T-helper 17 cell (primary cell): ENCODE measurements at regions not wholly inside any gene's neighbourhood (a gene's known extent, or its start where the extent isn't known, plus 50 kb on each side); places are given as distances from the start of the nearest gene placed in this dataset.

ENCODE experiments used
- ATAC-seq: fragments of 150-1000 bp; cut with Tn5 transposase; 2 replicates; pipeline ENCODE4 v1.10.0; 2021; ENCODE audit warnings: mild to moderate bottlenecking, moderate library complexity
- DNase-seq, 3 donors: peaks; one replicate each; pipeline versions ENCODE4 v3.0.0 to v3.0.0-alpha.2; 2020 to 2021
- H3K9me3 ChIP-seq: one replicate; pipeline ENCODE4 v1.7.0; 2013; ENCODE audit warnings: low read length, mild to moderate bottlenecking; ENCODE audit not compliant: control insufficient read depth, poor library complexity, severe bottlenecking
- H3K27ac Mint-ChIP-seq: one replicate; pipeline ENCODE4 v1.8.0; 2022; ENCODE audit warnings: mild to moderate bottlenecking, moderate library complexity, mixed read lengths
- H3K27me3 Mint-ChIP-seq: one replicate; pipeline ENCODE4 v1.8.0; 2022; ENCODE audit warnings: mixed read lengths
- H3K36me3 Mint-ChIP-seq: one replicate; pipeline ENCODE4 v1.8.0; 2022; ENCODE audit warnings: low read depth, mixed read lengths
- H3K4me1 Mint-ChIP-seq: one replicate; pipeline ENCODE4 v1.8.0; 2022; ENCODE audit warnings: mild to moderate bottlenecking, mixed read lengths
- H3K4me3 Mint-ChIP-seq: one replicate; pipeline ENCODE4 v1.8.0; 2022; ENCODE audit warnings: mild to moderate bottlenecking, moderate library complexity, mixed read lengths

- no peaks in the 10 kb centered on the region for H3K9me3 ChIP-seq
- Mint-ChIP-seq H3K36me3 (no peaks in the 10 kb centered on the region), H3K4me3 (no peak overlapping the region), H3K27me3 (peaks cover 5% of the 10 kb centered on the region), H3K27ac (no peak overlapping the region), H3K4me1 (peaks cover 6% of the 10 kb centered on the region)
- no peak for DNase-seq
- ATAC-seq = no peak
These were observed 52.0 kb downstream of the MAGEF1 start for GRCh38 chr3:184659797-184660301.

DNA sequence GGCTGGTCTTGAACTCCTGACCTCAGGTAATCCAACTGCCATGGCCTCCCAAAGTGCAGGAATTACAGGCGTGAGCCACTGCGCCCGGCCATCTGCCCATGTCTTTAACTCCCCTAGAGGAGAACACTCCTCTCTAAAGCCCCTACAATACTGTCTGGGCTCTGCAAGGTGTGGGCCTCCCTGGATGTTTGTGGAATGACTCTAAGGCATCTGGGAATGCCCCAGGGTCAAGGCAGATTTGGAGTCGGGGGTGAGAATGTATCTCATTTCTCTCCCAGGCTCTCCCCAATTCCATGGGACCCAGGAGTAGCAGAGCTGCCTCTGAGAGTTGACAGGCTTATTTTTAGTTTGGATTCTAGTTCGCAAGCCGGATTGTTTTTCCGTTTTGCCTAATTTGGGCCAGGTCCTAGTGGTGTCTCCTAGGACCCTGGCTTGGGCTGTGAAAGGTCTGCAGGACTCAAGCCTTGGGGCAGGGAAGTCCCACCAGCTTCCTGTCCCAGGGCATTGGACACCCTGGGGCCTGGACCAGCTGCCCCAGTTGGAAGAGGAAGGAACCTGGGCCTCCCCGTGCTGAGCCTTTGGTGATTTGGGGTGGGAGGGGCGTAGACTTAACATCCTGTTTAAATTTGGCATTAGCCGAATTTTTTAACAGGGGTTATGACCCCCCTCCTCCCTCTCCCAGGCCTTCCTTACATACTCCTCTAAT, 53.5 kb downstream of the MAGEF1 start:
- H3K4me3 Mint-ChIP-seq = peak overlapping the region; percentile 57
- peaks cover under 1% of the 10 kb centered on the region for H3K27me3 Mint-ChIP-seq
- peaks cover 6% of the 10 kb centered on the region for H3K4me1 Mint-ChIP-seq
- H3K9me3 ChIP-seq = no peaks in the 10 kb centered on the region
- DNase-seq = no peak
- no peak overlapping the region for H3K27ac Mint-ChIP-seq
- H3K36me3 Mint-ChIP-seq = no peaks in the 10 kb centered on the region
- ATAC-seq = no peak

GRCh38 chr3:184656829-184657681, 54.8 kb downstream of the MAGEF1 start:
- H3K4me1 Mint-ChIP-seq = peaks cover 9% of the 10 kb centered on the region
- DNase-seq = no peak
- H3K9me3 ChIP-seq = no peaks in the 10 kb centered on the region
- no peaks in the 10 kb centered on the region for H3K27me3 Mint-ChIP-seq
- no peak overlapping the region for H3K4me3 Mint-ChIP-seq
- ATAC-seq = no peak
- peak overlapping the region; percentile 70 for H3K27ac Mint-ChIP-seq
- no peaks in the 10 kb centered on the region for H3K36me3 Mint-ChIP-seq

GRCh38 chr3:184656458-184656828, 55.4 kb downstream of the MAGEF1 start:
- Mint-ChIP-seq H3K27me3 (no peaks in the 10 kb centered on the region), H3K4me3 (no peak overlapping the region), H3K27ac (no peak overlapping the region), H3K36me3 (no peaks in the 10 kb centered on the region), H3K4me1 (peaks cover 12% of the 10 kb centered on the region)
- ATAC-seq (no peak), DNase-seq (no peak)
- no peaks in the 10 kb centered on the region for H3K9me3 ChIP-seq

DNA sequence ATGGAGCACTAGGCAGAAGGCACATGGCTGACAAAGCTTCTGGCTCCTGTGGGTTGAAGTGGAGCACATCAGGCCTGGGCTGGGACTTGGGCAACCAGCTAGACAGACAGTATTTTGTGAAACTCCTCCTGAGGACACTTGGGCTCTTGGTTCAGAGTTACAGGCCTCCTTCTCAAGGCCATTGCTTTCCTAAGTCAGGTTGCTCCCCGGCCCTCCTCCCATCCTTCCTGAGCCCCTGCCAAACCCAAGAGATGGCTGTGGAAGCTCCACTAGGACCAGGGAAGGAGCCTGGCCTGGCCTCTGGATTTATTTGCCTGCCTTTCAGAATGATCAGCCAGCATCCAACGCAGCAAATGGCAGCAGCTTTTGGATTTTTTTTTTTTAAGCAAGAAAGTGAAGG, 56.3 kb downstream of the MAGEF1 start:
- Mint-ChIP-seq H3K4me3 (no peak overlapping the region), H3K27ac (no peak overlapping the region), H3K4me1 (peaks cover 12% of the 10 kb centered on the region), H3K27me3 (no peaks in the 10 kb centered on the region), H3K36me3 (no peaks in the 10 kb centered on the region)
- no peak for DNase-seq
- no peak for ATAC-seq
- H3K9me3 ChIP-seq = no peaks in the 10 kb centered on the region

- no peak overlapping the region for H3K4me3 Mint-ChIP-seq
- H3K27me3 Mint-ChIP-seq = peaks cover 5% of the 10 kb centered on the region
- DNase-seq (no peak), ATAC-seq (no peak)
- H3K9me3 ChIP-seq = no peaks in the 10 kb centered on the region
- H3K4me1 Mint-ChIP-seq = peaks cover 12% of the 10 kb centered on the region
- no peaks in the 10 kb centered on the region for H3K36me3 Mint-ChIP-seq
- no peak overlapping the region for H3K27ac Mint-ChIP-seq
These were observed 57.5 kb downstream of the MAGEF1 start for GRCh38 chr3:184654375-184654774.

GRCh38 chr3:184652465-184652864, 59.4 kb downstream of the MAGEF1 start:
- H3K9me3 ChIP-seq = no peaks in the 10 kb centered on the region
- Mint-ChIP-seq H3K4me3 (no peak overlapping the region), H3K4me1 (peaks cover 14% of the 10 kb centered on the region), H3K27me3 (peaks cover 5% of the 10 kb centered on the region), H3K27ac (no peak overlapping the region), H3K36me3 (no peaks in the 10 kb centered on the region)
- DNase-seq = no peak
- no peak for ATAC-seq

DNA sequence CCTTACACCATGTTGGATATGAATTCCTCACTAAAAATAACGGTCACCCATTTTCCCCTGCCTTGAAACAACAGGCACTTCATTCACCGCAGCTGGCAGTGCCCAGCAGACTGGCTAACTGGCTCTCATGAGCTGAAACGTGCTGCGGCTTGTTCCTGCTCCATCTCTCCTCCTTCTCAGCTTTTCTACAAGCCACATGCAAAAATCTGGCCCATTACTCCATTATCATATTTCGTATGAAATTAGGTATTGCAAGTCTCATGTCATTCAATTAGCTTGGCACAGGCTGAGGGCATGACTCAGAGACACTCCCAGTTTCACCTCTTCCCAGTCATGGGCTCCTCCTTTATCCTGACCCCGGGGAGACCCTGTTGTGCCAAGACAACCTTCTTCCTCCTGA, 60.0 kb downstream of the MAGEF1 start:
- H3K36me3 Mint-ChIP-seq = no peaks in the 10 kb centered on the region
- no peak overlapping the region for H3K27ac Mint-ChIP-seq
- ATAC-seq = no peak
- peaks cover 9% of the 10 kb centered on the region for H3K4me1 Mint-ChIP-seq
- no peak for DNase-seq
- H3K27me3 Mint-ChIP-seq = peaks cover 5% of the 10 kb centered on the region
- H3K9me3 ChIP-seq = no peaks in the 10 kb centered on the region
- H3K4me3 Mint-ChIP-seq = no peak overlapping the region

DNA sequence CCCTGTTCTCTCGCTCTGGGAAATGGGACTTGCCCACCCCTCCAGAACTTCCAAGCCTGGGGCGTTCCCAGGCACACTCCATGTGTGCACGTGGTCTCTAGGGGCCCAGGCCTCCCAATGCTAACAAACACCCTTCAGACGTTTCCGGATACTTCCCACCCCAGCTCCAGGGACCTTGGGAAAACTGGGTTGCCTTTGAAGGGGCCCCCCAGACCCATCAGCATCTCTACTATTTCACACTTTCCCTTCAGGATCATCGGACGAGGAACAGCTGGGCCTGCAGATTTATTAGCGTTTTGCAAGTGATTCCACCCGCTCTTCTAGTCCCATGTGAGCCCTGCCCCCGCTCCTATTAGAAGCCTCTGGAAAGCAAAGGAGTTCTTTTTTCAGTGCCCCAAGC, 63.2 kb downstream of the MAGEF1 start:
- H3K4me1 Mint-ChIP-seq = peaks cover 12% of the 10 kb centered on the region
- H3K4me3 Mint-ChIP-seq = no peak overlapping the region
- H3K36me3 Mint-ChIP-seq = no peaks in the 10 kb centered on the region
- no peak for ATAC-seq
- H3K27me3 Mint-ChIP-seq = peaks cover 5% of the 10 kb centered on the region
- H3K9me3 ChIP-seq = no peaks in the 10 kb centered on the region
- no peak for DNase-seq
- H3K27ac Mint-ChIP-seq = peak overlapping the region; percentile 78

- H3K27ac Mint-ChIP-seq = peak overlapping the region; percentile 32
- H3K27me3 Mint-ChIP-seq = peaks cover 5% of the 10 kb centered on the region
- H3K4me3 Mint-ChIP-seq = no peak overlapping the region
- ATAC-seq = no peak
- H3K9me3 ChIP-seq = no peaks in the 10 kb centered on the region
- peaks cover 12% of the 10 kb centered on the region for H3K4me1 Mint-ChIP-seq
- H3K36me3 Mint-ChIP-seq = no peaks in the 10 kb centered on the region
- DNase-seq = no peak
These were observed 64.4 kb downstream of the MAGEF1 start for GRCh38 chr3:184647405-184647936.

DNA sequence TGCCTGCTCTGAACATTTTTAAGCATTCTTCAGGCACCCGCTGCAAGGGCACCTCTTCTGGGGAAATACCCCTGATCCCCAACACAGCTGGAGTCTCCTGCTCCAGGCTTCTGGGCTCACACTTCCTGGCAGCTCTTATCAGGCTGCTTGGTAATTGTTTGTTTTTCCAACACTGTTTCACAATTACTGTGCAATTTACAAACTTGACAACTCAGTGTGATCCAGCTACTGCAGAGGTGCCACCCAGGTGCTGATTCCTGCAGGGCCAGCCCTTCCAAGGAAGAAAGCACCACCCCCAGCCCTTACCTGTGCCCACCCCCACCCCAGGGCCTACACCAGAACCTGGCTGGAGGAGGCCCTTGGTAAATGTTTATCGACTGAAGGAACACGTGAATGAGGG, 66.5 kb downstream of the MAGEF1 start:
- Mint-ChIP-seq H3K36me3 (no peaks in the 10 kb centered on the region), H3K27ac (no peak overlapping the region), H3K4me3 (no peak overlapping the region), H3K4me1 (peaks cover 8% of the 10 kb centered on the region), H3K27me3 (peaks cover 5% of the 10 kb centered on the region)
- no peak for ATAC-seq
- no peaks in the 10 kb centered on the region for H3K9me3 ChIP-seq
- no peak for DNase-seq

DNA sequence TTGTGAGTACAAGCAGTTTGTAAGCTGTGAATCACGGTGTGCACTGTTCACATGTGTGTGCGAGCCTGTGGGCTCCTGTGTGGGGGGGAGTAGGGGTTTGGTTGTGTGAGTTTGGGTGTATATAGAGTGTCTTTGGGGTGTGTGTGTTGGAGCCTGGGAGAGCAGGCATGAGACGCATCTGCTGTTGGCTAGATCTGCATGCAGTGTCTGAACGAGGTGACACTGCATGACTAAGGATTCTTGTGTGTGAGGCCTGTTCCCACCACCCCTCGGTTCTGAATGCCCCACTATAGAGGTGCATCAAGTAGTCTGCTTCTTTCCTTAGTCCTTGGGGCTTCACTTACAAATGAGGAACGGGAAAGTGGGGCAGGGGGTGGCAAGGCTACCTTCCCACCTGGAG, 68.4 kb downstream of the MAGEF1 start:
- H3K4me1 Mint-ChIP-seq = peaks cover 6% of the 10 kb centered on the region
- no peaks in the 10 kb centered on the region for H3K36me3 Mint-ChIP-seq
- H3K9me3 ChIP-seq = no peaks in the 10 kb centered on the region
- no peak overlapping the region for H3K4me3 Mint-ChIP-seq
- no peak overlapping the region for H3K27ac Mint-ChIP-seq
- DNase-seq (no peak), ATAC-seq (no peak)
- no peaks in the 10 kb centered on the region for H3K27me3 Mint-ChIP-seq

GRCh38 chr3:184642631-184643285, 69.1 kb downstream of the MAGEF1 start:
- Mint-ChIP-seq H3K27ac (no peak overlapping the region), H3K4me3 (no peak overlapping the region), H3K4me1 (peaks cover 6% of the 10 kb centered on the region), H3K27me3 (no peaks in the 10 kb centered on the region), H3K36me3 (no peaks in the 10 kb centered on the region)
- H3K9me3 ChIP-seq = no peaks in the 10 kb centered on the region
- ATAC-seq (no peak), DNase-seq (no peak)
